ENCODE measurements at regions not wholly inside any gene's neighbourhood (a gene's known extent, or its start where the extent isn't known, plus 50 kb on each side); places are given as distances from the start of the nearest gene placed in this dataset.

GRCh38 chr4:186342582-186342981, 76.6 kb downstream of the F11 start:
- Histone ChIP-seq H2AFZ (ENCODE audit: low read length) (no peak overlapping the region), H3K9me3 (ENCODE audit: insufficient read depth in 2 of 2, low read depth in 1 of 2, low read length in 1 of 2) (no peaks in the 10 kb centered on the region), H2BK20ac (ENCODE audit: low read length) (no peak overlapping the region), H3K4ac (replicated peaks; ENCODE audit: insufficient read length, low read depth, low read length) (no peak overlapping the region), H4K5ac (ENCODE audit: insufficient read length, low read depth, low read length) (no peak overlapping the region), H3K14ac (ENCODE audit: insufficient read length) (no peak overlapping the region), H4K91ac (replicated peaks; ENCODE audit: insufficient read length, low read length) (no peak overlapping the region), H3K27me3 (replicated peaks in 1 of 4; ENCODE audit: control insufficient read depth in 3 of 4, extremely low read depth in 1 of 4, insufficient read depth in 3 of 4, low read length in 3 of 4) (peaks cover 24 to 52% (median 46%) of the 10 kb centered on the region in 4 experiments), H3K56ac (replicated peaks; ENCODE audit: insufficient read length, low read depth, low read length) (no peak overlapping the region), H2BK5ac (ENCODE audit: low read depth, low read length) (no peak overlapping the region), H3K18ac (ENCODE audit: extremely low read depth, low read length) (no peak overlapping the region), H2AK5ac (ENCODE audit: low read depth, low read length) (no peak overlapping the region), H4K20me1 (replicated peaks in 1 of 2; ENCODE audit: control insufficient read depth in 1 of 2, insufficient read depth in 2 of 2, low read length in 2 of 2) (peaks cover 0 to 3% of the 10 kb centered on the region in 2 experiments), H3K23me2 (ENCODE audit: low read depth, low read length) (no peaks in the 10 kb centered on the region), H3K9ac (replicated peaks in 1 of 4; ENCODE audit: extremely low read depth in 1 of 4, low read depth in 3 of 4, low read length in 3 of 4) (no peak overlapping the region), H3K27ac (ENCODE audit: low read depth, low read length) (no peak overlapping the region), H3K23ac (ENCODE audit: insufficient read length) (no peak overlapping the region), H3K79me1 (ENCODE audit: low read depth, low read length) (no peaks in the 10 kb centered on the region), H2BK120ac (replicated peaks; ENCODE audit: low read depth, low read length) (no peak overlapping the region), H3K4me3 (ENCODE audit: extremely low read depth in 1 of 4, insufficient read depth in 2 of 4, low read depth in 3 of 4, low read length in 4 of 4) (no peak overlapping the region), H4K8ac (ENCODE audit: extremely low read depth, insufficient read depth, low read length) (no peak overlapping the region), H3K4me1 (replicated peaks in 1 of 4; ENCODE audit: control insufficient read depth in 3 of 4, insufficient read depth in 4 of 4, low read length in 3 of 4) (peaks cover 0 to 4% (median 2%) of the 10 kb centered on the region in 4 experiments; a peak in 3 of 7 replicates), H3K79me2 (ENCODE audit: control insufficient read depth in 1 of 2, insufficient read depth in 2 of 2, low read length in 2 of 2) (no peaks in the 10 kb centered on the region), H3K4me2 (ENCODE audit: insufficient read depth in 1 of 2, low read depth in 2 of 2, low read length in 2 of 2) (no peak overlapping the region), H2BK12ac (ENCODE audit: low read depth, low read length) (no peak overlapping the region), H3K36me3 (ENCODE audit: control insufficient read depth in 2 of 4, insufficient read depth in 4 of 4, low read length in 3 of 4) (no peaks in the 10 kb centered on the region), H2BK15ac (ENCODE audit: low read length) (no peak overlapping the region)
- ChIA-PET CTCF (ENCODE audit: partially characterized antibody) (interaction anchor here (0.8 to 1.7 kb wide), 2 partner anchors 29 to 45 kb away, joined by 4 to 5 read pairs; no protein-coding TSS in a partner anchor), POLR2A (ENCODE audit: partially characterized antibody) (no interaction called here)
- no peak for FAIRE-seq
- 89% methylated on average over 5 of the region's 5 CpGs; no CpG with 5 or more reads in 1 of the 2 experiments for WGBS, 2 experiments (ENCODE audit: extremely low coverage in 1 of 2, insufficient coverage in 1 of 2, insufficient read length in 1 of 2, insufficient replicate concordance in 2 of 2, low coverage in 1 of 2, low lambda C conversion rate in 2 of 2, missing lambda C conversion rate in 1 of 2)
- no peak for DNase-seq (ENCODE audit: low read depth in 1 of 2, low spot score in 2 of 2)
- TF ChIP-seq BACH1 (IDR thresholded peaks at IDR 0.05; ENCODE audit: low read length) (no peak), EZH2 (IDR thresholded peaks at IDR 0.05; ENCODE audit: low read depth, low read length, severe bottlenecking) (no peak), RNF2 (IDR thresholded peaks at IDR 0.05; ENCODE audit: borderline replicate concordance, low read depth, low read length, missing control alignments, poor library complexity, severe bottlenecking) (no peak), KDM5A (IDR thresholded peaks at IDR 0.05; ENCODE audit: low read length) (no peak), NRF1 (IDR thresholded peaks at IDR 0.05; ENCODE audit: low read depth, low read length) (no peak), BRCA1 (IDR thresholded peaks at IDR 0.05; ENCODE audit: low read depth, low read length) (no peak), EP300 (IDR thresholded peaks at IDR 0.05; ENCODE audit: borderline replicate concordance in 1 of 2, low read depth in 2 of 2, low read length in 2 of 2) (no peak), YY1 (IDR thresholded peaks at IDR 0.05; ENCODE audit: low read depth, low read length) (no peak), PHF8 (conservative IDR thresholded peaks at IDR 0.05; ENCODE audit: low read depth, low read length) (no peak), EGR1 (IDR thresholded peaks at IDR 0.05; ENCODE audit: borderline replicate concordance, low read depth, low read length) (no peak), CTBP2 (IDR thresholded peaks at IDR 0.05; ENCODE audit: borderline replicate concordance, insufficient read depth, insufficient read length, low read length) (no peak), CBX8 (IDR thresholded peaks at IDR 0.05; ENCODE audit: borderline replicate concordance, low read depth, low read length) (no peak), RBBP5 (IDR thresholded peaks at IDR 0.05; ENCODE audit: borderline replicate concordance, low read depth, low read length) (no peak), ASH2L (IDR thresholded peaks at IDR 0.05; ENCODE audit: low read length) (no peak)
